ENCODE measurements at regions not wholly inside any gene's neighbourhood (a gene's known extent, or its start where the extent isn't known, plus 50 kb on each side); places are given as distances from the start of the nearest gene placed in this dataset.

GRCh38 chr13:80727321-80727975 is 386.5 kb upstream of the SPRY2 start:
- no peak for DNase-seq (ENCODE audit: extremely low spot score)
- ChIA-PET POLR2A (no interaction called here), CTCF (no interaction called here)
- TF ChIP-seq, protein P1, sequence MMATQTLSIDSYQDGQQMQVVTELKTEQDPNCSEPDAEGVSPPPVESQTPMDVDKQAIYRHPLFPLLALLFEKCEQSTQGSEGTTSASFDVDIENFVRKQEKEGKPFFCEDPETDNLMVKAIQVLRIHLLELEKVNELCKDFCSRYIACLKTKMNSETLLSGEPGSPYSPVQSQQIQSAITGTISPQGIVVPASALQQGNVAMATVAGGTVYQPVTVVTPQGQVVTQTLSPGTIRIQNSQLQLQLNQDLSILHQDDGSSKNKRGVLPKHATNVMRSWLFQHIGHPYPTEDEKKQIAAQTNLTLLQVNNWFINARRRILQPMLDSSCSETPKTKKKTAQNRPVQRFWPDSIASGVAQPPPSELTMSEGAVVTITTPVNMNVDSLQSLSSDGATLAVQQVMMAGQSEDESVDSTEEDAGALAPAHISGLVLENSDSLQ (IDR thresholded peaks at IDR 0.05): no peak
- no peak for TF ChIP-seq LEF1 (IDR thresholded peaks at IDR 0.05; ENCODE audit: borderline replicate concordance)
- TF ChIP-seq HDGF (IDR thresholded peaks at IDR 0.05; ENCODE audit: borderline replicate concordance): no peak
- TF ChIP-seq ELF4 (IDR thresholded peaks at IDR 0.05): no peak
- TF ChIP-seq FOXA1 (IDR thresholded peaks at IDR 0.05): no peak
- no peak for TF ChIP-seq TARDBP (IDR thresholded peaks at IDR 0.05)
- TF ChIP-seq NFRKB (IDR thresholded peaks at IDR 0.05): no peak
- no peak for TF ChIP-seq SP1 (IDR thresholded peaks at IDR 0.05)
- TF ChIP-seq ARNT (IDR thresholded peaks at IDR 0.05): no peak
- TF ChIP-seq SUZ12 (IDR thresholded peaks at IDR 0.05): no peak
- no peak for TF ChIP-seq CTBP1 (IDR thresholded peaks at IDR 0.05; ENCODE audit: borderline replicate concordance)
- TF ChIP-seq FOXM1 (IDR thresholded peaks at IDR 0.05; ENCODE audit: borderline replicate concordance): no peak
- TF ChIP-seq L3MBTL2 (conservative IDR thresholded peaks at IDR 0.05): no peak
- TF ChIP-seq ZNF384 (IDR thresholded peaks at IDR 0.05): no peak
- no peak for TF ChIP-seq BHLHE40 (IDR thresholded peaks at IDR 0.05; ENCODE audit: borderline replicate concordance)

DNA sequence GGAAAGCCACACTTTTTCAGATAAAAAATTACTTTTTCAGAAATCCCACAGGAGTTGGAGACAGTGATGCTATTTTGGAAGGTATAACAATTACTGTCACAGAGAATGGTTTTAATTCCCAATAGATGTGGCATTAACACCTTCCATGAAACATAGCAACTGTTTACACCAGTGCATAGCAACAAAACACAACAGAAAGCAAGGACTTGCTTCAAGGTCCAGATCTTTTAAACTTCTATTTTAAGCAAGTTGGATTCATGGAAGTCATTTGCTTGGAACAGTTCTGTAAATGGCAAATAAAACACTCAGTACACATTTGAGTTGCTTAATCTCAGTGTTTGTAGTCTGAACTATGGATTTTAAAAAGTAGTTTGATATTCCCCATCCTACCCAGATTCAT is 385.9 kb upstream of the SPRY2 start:
- DNase-seq (ENCODE audit: extremely low spot score): no peak
- CTCF ChIA-PET: no interaction called here
- TF ChIP-seq CTBP1 (IDR thresholded peaks at IDR 0.05; ENCODE audit: borderline replicate concordance): no peak
- no peak for TF ChIP-seq ZNF384 (IDR thresholded peaks at IDR 0.05)
- TF ChIP-seq, protein P1 (IDR thresholded peaks at IDR 0.05): no peak
- no peak for TF ChIP-seq SUZ12 (IDR thresholded peaks at IDR 0.05)
- no peak for TF ChIP-seq NFRKB (IDR thresholded peaks at IDR 0.05)
- no peak for TF ChIP-seq L3MBTL2 (conservative IDR thresholded peaks at IDR 0.05)
- TF ChIP-seq BHLHE40 (IDR thresholded peaks at IDR 0.05; ENCODE audit: borderline replicate concordance): no peak
- no peak for TF ChIP-seq ELF4 (IDR thresholded peaks at IDR 0.05)
- TF ChIP-seq FOXA1 (IDR thresholded peaks at IDR 0.05): no peak
- TF ChIP-seq LEF1 (IDR thresholded peaks at IDR 0.05; ENCODE audit: borderline replicate concordance): no peak
- TF ChIP-seq ARNT (IDR thresholded peaks at IDR 0.05): no peak
- no peak for TF ChIP-seq FOXK2 (IDR thresholded peaks at IDR 0.05)
- TF ChIP-seq SP1 (IDR thresholded peaks at IDR 0.05): no peak

GRCh38 chr13:80721689-80722088 is 380.8 kb upstream of the SPRY2 start:
- DNase-seq (ENCODE audit: extremely low spot score): no peak
- TF ChIP-seq FOXK2 (IDR thresholded peaks at IDR 0.05): no peak
- CTCF ChIA-PET: interaction anchor here (0.9 kb wide), 1 partner anchor 13 kb away, joined by 3 read pairs; no protein-coding TSS in a partner anchor
- POLR2A ChIA-PET: no interaction called here

More for the DNA sequence above, 385.9 kb upstream of the SPRY2 start:
- POLR2A ChIA-PET: no interaction called here

- no peak for DNase-seq (ENCODE audit: extremely low spot score)
- TF ChIP-seq CTBP1 (IDR thresholded peaks at IDR 0.05; ENCODE audit: borderline replicate concordance): no peak
- no peak for TF ChIP-seq BHLHE40 (IDR thresholded peaks at IDR 0.05; ENCODE audit: borderline replicate concordance)
- no peak for TF ChIP-seq ELF4 (IDR thresholded peaks at IDR 0.05)
- no peak for TF ChIP-seq HDGF (IDR thresholded peaks at IDR 0.05; ENCODE audit: borderline replicate concordance)
- TF ChIP-seq SUZ12 (IDR thresholded peaks at IDR 0.05): no peak
- TF ChIP-seq FOXK2 (IDR thresholded peaks at IDR 0.05): no peak
- no peak for TF ChIP-seq FOXA1 (IDR thresholded peaks at IDR 0.05)
- TF ChIP-seq, protein P1 (IDR thresholded peaks at IDR 0.05): no peak
- no peak for TF ChIP-seq TARDBP (IDR thresholded peaks at IDR 0.05)
- no peak for TF ChIP-seq ZNF384 (IDR thresholded peaks at IDR 0.05)
Observed at GRCh38 chr13:80718970-80719369, 378.0 kb upstream of the SPRY2 start.

DNA sequence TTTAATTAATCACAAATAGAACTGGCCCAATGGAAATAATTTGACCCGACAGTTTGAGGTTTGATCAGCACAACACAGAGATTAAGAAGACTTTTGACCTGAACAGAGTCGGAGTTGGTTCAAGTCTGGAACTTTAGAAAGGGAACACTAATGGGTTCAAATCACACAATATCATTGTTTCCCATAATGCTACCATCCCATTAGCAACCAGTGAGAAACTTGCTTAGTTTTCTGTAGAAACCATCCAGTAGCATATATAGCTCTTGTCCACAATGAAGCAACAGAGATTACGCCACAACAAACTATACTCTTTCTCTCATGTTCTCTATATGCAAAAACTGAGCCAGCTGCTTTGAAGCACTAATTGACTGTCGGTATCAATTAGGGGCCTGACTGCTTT is 376.9 kb upstream of the SPRY2 start:
- TF ChIP-seq FOXM1 (IDR thresholded peaks at IDR 0.05; ENCODE audit: borderline replicate concordance) (no peak), ELF4 (IDR thresholded peaks at IDR 0.05) (no peak), BHLHE40 (IDR thresholded peaks at IDR 0.05; ENCODE audit: borderline replicate concordance) (no peak), HDGF (IDR thresholded peaks at IDR 0.05; ENCODE audit: borderline replicate concordance) (no peak), L3MBTL2 (conservative IDR thresholded peaks at IDR 0.05) (no peak), ARNT (IDR thresholded peaks at IDR 0.05) (no peak), LEF1 (IDR thresholded peaks at IDR 0.05; ENCODE audit: borderline replicate concordance) (no peak), SUZ12 (IDR thresholded peaks at IDR 0.05) (no peak), FOXA1 (IDR thresholded peaks at IDR 0.05) (no peak), SP1 (IDR thresholded peaks at IDR 0.05) (no peak), CTBP1 (IDR thresholded peaks at IDR 0.05; ENCODE audit: borderline replicate concordance) (no peak), TARDBP (IDR thresholded peaks at IDR 0.05) (no peak), ZNF384 (IDR thresholded peaks at IDR 0.05) (no peak)
- TF ChIP-seq, protein P1 (IDR thresholded peaks at IDR 0.05): no peak
- POLR2A ChIA-PET: no interaction called here
- DNase-seq (ENCODE audit: extremely low spot score): no peak
- CTCF ChIA-PET: no interaction called here

More at GRCh38 chr13:80718970-80719369, 378.0 kb upstream of the SPRY2 start:
- CTCF ChIA-PET: no interaction called here
- POLR2A ChIA-PET: no interaction called here

- ChIA-PET POLR2A (no interaction called here), CTCF (no interaction called here)
- peak; percentile 26 for DNase-seq (ENCODE audit: extremely low spot score)
- TF ChIP-seq BHLHE40 (IDR thresholded peaks at IDR 0.05; ENCODE audit: borderline replicate concordance) (no peak), FOXA1 (IDR thresholded peaks at IDR 0.05) (no peak), SP1 (IDR thresholded peaks at IDR 0.05) (no peak)
- TF ChIP-seq, protein P1 (IDR thresholded peaks at IDR 0.05): no peak
Observed at GRCh38 chr13:80716610-80717081, 375.7 kb upstream of the SPRY2 start.
